GM18858 (cell line): ENCODE measurements at regions not wholly inside any gene's neighbourhood (a gene's known extent, or its start where the extent isn't known, plus 50 kb on each side); places are given as distances from the start of the nearest gene placed in this dataset.
"Not testable (repeated sequence)": the region's sequence is repeated elsewhere in the genome, so short reads cannot be mapped to it uniquely, and the experiment has no call there.

Experiments
- ATAC-seq: cut with Tn5 transposase; IDR thresholded peaks from one replicate; pipeline ENCODE4 v1.9.1; 2021; ENCODE audit not compliant: unreplicated experiment

- no peak for ATAC-seq
Observed at GRCh38 chr22:25281675-25282345, 62.4 kb downstream of the CRYBB2 start.

GRCh38 chr22:25282346-25282670 is 62.9 kb downstream of the CRYBB2 start:
- ATAC-seq = no peak

- ATAC-seq = no peak
Observed at GRCh38 chr22:25282671-25283561, 63.5 kb downstream of the CRYBB2 start.

GRCh38 chr22:25288481-25288880 is 69.0 kb downstream of the CRYBB2 start:
- ATAC-seq = not testable (repeated sequence)

- not testable (repeated sequence) for ATAC-seq
Observed at GRCh38 chr22:25301912-25302311, 82.5 kb downstream of the CRYBB2 start.

- ATAC-seq = not testable (repeated sequence)
Observed at GRCh38 chr22:25309586-25309985, 90.1 kb downstream of the CRYBB2 start.

GRCh38 chr22:25311924-25312323 is 92.5 kb downstream of the CRYBB2 start:
- not testable (repeated sequence) for ATAC-seq

- ATAC-seq = no peak
Observed at GRCh38 chr22:25318081-25318823, 98.8 kb downstream of the CRYBB2 start.

GRCh38 chr22:25327018-25327755 is 107.7 kb downstream of the CRYBB2 start:
- no peak for ATAC-seq

GRCh38 chr22:25331050-25331449 is 111.6 kb downstream of the CRYBB2 start:
- ATAC-seq = no peak

GRCh38 chr22:25331911-25332310 is 112.5 kb downstream of the CRYBB2 start:
- not testable (repeated sequence) for ATAC-seq

- ATAC-seq = no peak
Observed at GRCh38 chr22:25332386-25332785, 112.9 kb downstream of the CRYBB2 start.

- ATAC-seq = no peak
Observed at GRCh38 chr22:25334162-25334490, 114.7 kb downstream of the CRYBB2 start.

GRCh38 chr22:25334631-25335030 is 115.2 kb downstream of the CRYBB2 start:
- not testable (repeated sequence) for ATAC-seq

GRCh38 chr22:25335276-25335675 is 115.8 kb downstream of the CRYBB2 start:
- ATAC-seq = not testable (repeated sequence)

- not testable (repeated sequence) for ATAC-seq
Observed at GRCh38 chr22:25340536-25340935, 121.1 kb downstream of the CRYBB2 start.

GRCh38 chr22:25344366-25344765 is 124.9 kb downstream of the CRYBB2 start:
- not testable (repeated sequence) for ATAC-seq

- ATAC-seq = no peak
Observed at GRCh38 chr22:25346859-25347751, 127.7 kb downstream of the CRYBB2 start.

- no peak for ATAC-seq
Observed at GRCh38 chr22:25347752-25348102, 128.3 kb downstream of the CRYBB2 start.

- ATAC-seq = no peak
Observed at GRCh38 chr22:25348391-25348790, 129.0 kb downstream of the CRYBB2 start.
